DMS114 treated with DMSO at 0.1 percent for 48 hours (cell line): ENCODE measurements at regions not wholly inside any gene's neighbourhood (a gene's known extent, or its start where the extent isn't known, plus 50 kb on each side); places are given as distances from the start of the nearest gene placed in this dataset.
"Not testable (repeated sequence)": the region's sequence is repeated elsewhere in the genome, so short reads cannot be mapped to it uniquely, and the experiment has no call there.

Source experiments
- DNase-seq: peaks from one replicate; lab custom pipeline; 2025; ENCODE audit not compliant: unreplicated experiment; lab: John Stamatoyannopoulos, UW

- DNase-seq: not testable (repeated sequence)
Observed at GRCh38 chr16:64260631-64261401, 861.0 kb downstream of the CDH11 start.

- no peak for DNase-seq
Observed at GRCh38 chr16:64254443-64255367, 867.2 kb downstream of the CDH11 start.

- DNase-seq: no peak
Observed at GRCh38 chr16:64253525-64253924, 868.3 kb downstream of the CDH11 start.

GRCh38 chr16:64253096-64253495 is 868.8 kb downstream of the CDH11 start:
- DNase-seq: no peak

- DNase-seq: no peak
Observed at GRCh38 chr16:64251742-64252141, 870.1 kb downstream of the CDH11 start.

DNA sequence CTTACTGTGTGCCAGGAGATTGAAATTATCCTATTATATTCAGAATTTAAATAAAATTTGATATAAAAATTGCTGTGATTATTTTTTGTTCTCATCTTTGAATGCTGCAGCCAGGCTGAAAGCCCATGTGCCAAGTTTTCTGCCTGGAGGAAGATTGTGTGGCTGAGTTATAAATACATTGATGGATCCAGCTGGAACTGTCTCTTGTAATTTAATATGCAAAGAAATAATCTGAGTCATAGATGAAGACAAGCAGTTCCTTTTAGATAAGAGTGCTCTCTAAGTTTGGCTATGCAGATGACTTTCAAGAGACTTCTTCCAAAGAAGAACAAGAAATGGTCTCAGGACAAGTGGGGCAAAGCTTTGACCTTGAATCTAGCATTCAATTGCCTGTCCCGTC is 871.0 kb downstream of the CDH11 start:
- no peak for DNase-seq

DNA sequence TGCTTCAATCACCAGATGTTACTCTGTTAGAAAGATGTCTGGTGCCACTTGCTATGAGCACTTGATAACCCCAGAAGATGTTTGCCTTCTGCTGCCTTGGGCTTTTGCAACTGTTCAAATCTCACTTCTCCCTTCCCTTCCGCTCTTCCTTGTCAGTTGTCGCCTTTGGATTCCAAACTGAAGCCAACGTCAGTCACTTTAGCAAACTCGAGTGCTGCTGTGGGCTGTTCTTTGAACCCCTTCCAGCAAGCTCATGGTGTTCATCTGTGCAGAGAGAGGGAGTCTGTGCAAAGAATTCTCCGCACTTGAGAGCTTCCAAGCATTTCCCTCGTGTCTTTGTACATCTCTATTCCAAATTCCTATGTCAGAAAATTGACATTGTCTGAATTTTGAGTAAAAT is 879.4 kb downstream of the CDH11 start:
- DNase-seq: no peak

GRCh38 chr16:64240586-64240985 is 881.3 kb downstream of the CDH11 start:
- no peak for DNase-seq

- DNase-seq: no peak
Observed at GRCh38 chr16:64238571-64238970, 883.3 kb downstream of the CDH11 start.

DNA sequence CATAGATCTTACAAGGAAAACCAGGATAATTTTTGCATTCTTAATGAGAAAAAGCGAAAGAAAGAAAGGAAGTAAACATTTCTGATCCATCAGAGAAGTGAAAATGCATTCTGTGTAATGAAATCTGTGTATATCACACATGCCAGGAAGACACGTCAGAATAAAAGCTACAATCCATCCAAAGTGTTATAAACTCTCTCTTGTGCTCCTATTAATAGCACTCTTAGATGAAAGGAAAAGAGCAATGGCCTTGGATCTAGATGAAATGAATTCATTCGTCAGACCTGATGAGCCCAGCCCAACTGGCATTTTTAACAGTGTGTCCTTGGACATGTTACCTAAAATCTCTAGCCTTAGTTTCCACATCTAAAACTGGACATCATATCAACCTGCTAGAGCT is 885.5 kb downstream of the CDH11 start:
- DNase-seq: no peak

DNA sequence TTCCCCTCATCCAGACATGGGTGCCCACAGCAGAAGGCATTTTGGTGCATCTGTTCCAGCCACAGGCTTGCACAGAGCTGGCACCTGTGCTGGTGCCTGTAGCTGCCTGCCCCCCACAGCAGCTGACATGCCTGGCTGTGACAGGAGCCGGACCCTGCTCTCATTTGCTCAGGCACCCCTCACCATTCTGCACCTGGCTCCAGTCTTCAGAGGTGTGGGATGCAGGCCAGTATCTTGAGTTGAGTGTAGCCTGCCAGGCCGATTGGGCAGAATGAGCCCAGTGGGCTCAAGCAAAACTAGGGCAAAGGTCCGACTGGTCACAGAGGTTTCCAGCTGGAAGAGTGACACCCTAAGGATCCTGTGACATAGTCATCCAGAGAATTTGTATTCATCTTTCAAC is 887.7 kb downstream of the CDH11 start:
- no peak for DNase-seq

- DNase-seq: no peak
Observed at GRCh38 chr16:64225696-64226095, 896.2 kb downstream of the CDH11 start.

DNA sequence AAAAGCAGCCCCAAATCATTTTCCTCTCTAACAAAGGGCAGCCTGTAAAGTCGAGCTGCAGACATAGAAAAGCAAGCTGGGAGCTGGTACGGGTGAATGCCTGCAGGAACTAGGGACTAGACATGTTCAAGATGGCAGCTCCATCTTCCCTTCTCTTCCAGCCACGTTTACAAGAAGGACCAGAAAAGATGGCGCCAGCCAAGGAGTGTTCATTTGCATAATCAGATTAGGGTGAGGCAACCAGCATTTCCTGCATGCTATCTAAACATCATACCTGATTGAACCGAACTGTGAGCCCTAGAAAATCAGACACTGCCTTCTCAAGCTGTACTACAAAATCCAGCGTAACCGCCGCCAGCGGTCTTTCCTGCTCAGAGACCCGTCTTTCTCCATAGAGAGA is 896.8 kb downstream of the CDH11 start:
- DNase-seq: no peak

DNA sequence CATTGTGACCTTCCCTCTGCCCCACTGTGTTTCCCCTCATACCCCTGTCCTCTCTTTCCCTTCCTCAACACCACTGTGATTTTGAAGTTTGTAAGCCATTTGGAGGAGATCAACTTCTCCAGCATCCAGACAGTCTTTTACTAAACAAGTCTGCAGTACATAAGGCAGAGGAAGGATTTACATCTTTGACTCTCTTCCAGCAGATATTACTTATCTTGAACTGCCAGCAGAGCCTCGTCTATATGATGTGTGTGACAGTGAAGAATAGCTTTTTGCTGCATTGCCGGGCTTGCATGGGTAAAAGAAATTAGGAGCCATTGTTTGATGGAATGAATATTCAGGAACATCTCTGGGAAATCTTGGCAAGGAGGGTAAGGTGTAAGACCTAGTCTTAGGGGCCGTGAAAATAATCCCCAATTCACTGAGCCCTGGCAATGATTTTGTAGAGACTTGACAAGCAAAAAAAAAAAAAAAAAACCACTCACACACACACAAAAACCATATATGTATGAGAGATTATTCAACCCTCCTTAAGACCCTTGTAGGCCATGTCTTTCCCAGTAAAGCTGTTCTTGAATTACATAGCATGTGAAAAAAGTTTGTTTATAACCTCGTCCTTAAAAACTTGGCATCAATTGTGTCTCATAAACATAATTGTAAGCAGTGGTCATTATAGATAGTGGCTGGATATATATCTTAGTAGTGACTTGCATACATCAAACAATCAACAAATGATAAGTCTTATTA is 903.9 kb downstream of the CDH11 start:
- no peak for DNase-seq

DNA sequence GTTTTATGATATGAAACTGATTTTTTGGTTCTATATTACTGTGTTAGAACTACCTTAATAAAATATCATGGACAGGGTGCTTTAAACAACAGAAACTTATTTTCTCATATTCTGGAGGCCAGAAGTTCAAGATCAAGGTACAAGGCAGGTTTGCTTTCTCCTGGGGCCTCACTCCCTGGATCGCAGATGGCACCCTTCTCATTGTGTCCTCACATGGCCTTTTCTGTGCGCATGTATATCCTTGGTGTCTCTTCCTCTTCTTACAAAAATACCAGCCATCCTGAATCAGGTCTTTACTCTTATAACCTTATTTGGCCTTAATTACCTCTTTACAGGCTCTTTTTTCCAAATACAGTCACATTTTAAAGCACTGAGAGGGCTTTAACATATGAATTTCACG is 906.1 kb downstream of the CDH11 start:
- DNase-seq: no peak

DNA sequence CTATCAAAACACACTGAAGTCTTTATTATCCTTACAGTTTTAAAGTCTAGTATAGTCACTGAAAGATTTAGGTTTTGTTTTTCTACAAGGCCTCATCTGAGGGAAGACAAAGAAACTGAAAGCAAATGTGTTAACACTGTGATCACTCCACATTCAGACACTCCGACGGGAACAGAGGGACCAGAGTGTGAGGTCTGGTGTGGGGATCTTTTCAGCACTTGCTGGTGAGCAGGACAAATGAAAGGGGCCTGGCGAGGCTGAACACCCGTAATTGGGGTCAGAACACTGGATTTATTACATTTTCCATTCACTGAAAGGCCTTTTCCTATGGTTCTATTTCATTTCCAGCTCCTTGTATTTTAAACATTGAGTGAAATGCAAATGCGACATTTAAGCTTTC is 910.5 kb downstream of the CDH11 start:
- DNase-seq: no peak

DNA sequence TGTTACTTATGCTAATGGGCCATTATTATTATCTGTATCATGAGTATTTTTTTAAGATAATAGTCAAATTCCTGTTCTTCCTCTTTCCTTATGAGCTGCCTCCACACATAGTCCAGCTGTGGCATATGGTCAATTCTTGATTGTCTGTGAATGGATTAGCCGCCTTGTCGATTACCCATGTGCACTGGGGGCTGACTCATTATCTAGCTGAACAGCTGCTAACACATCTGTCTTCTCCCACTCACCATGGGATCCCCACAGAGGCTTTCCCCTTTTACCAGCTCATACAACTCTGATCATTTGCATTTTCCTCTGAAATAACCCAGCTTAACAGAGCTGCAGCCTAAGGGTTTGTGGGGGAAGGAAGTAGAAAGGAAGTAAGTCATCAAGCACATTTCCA is 915.0 kb downstream of the CDH11 start:
- no peak for DNase-seq

DNA sequence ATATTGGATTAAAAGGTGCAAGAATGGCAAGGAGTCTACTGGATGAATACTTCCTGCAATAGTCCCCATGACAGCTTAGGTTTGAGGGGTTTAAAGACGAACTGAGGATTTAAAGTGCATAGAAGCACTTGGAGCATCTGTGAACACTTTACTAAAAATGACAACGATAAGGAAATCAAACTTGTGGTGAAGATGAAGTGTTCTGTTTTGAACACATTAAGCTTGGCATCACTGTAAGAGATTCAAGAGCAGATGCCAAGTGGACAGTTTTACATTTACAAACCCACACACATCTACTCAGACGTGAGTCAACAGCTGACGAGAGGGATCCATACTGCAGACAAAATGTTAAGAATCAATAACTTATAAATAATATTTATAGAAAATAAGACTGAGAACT is 918.7 kb downstream of the CDH11 start:
- no peak for DNase-seq

- DNase-seq: no peak
Observed at GRCh38 chr16:64202571-64202970, 919.3 kb downstream of the CDH11 start.

DNA sequence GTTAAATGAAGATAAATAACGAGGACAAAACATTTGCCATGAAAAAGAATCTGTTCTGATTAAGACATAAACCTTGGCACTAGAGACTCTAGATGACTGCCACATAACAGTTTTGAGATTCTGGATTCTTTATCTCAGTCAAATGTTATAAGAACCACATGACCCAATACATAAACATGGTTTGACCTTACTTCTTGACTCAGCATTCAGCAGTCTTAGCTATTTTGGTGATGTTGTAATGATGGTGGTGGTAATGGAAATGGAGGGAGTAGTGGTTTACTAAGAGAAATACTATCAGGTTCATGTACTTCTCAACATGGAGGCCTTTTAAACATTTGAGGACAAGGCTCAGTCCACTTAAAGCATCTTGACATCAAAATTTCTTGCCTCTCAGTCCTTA is 925.4 kb downstream of the CDH11 start:
- no peak for DNase-seq

- no peak for DNase-seq
Observed at GRCh38 chr16:64185954-64186353, 935.9 kb downstream of the CDH11 start.

DNA sequence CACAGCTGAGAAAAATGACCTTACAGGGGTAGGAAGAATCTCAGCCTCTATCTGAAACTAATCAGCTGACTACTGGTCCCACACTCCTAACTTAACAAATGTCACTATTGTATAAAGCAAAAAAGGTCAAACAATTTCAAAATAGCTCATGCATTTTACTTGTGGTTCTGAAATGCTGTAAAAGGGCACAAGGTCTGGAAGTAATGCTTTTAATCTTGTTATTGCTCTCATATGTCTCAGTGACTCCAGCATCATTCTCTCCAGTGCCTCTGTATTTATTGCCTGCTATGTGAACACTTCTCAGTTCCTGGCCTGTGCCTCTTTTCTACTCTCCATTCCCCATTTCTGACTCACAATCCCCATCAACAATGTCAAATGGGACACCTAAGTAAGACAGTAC is 937.7 kb downstream of the CDH11 start:
- no peak for DNase-seq
